ENCODE measurements at regions not wholly inside any gene's neighbourhood (a gene's known extent, or its start where the extent isn't known, plus 50 kb on each side); places are given as distances from the start of the nearest gene placed in this dataset.

DNA sequence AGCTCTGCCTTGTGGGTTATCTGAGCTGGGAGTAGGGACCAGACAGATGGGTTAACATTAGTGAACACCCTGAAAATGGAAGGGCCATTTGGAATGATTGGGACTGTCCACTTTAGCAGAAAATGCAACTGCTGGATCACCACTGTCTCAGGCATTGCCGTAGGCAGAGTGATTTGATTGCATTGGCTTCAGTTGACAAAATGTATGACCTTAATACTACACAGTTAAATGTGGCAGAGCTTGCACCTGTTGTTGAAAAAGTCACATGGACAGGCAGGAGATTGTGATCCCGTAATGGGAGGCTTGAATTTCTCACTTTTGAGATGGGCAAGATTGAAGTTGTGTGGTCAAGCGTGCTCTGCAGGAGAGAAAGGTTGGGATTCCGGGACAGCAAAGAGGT, 166.5 kb upstream of the PUDP start:
- TF ChIP-seq, protein P1, sequence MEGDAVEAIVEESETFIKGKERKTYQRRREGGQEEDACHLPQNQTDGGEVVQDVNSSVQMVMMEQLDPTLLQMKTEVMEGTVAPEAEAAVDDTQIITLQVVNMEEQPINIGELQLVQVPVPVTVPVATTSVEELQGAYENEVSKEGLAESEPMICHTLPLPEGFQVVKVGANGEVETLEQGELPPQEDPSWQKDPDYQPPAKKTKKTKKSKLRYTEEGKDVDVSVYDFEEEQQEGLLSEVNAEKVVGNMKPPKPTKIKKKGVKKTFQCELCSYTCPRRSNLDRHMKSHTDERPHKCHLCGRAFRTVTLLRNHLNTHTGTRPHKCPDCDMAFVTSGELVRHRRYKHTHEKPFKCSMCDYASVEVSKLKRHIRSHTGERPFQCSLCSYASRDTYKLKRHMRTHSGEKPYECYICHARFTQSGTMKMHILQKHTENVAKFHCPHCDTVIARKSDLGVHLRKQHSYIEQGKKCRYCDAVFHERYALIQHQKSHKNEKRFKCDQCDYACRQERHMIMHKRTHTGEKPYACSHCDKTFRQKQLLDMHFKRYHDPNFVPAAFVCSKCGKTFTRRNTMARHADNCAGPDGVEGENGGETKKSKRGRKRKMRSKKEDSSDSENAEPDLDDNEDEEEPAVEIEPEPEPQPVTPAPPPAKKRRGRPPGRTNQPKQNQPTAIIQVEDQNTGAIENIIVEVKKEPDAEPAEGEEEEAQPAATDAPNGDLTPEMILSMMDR (IDR thresholded peaks at IDR 0.05; ENCODE audit: extremely low read depth, missing control alignments): no peak
- DNase-seq (ENCODE audit: low spot score): no peak

DNA sequence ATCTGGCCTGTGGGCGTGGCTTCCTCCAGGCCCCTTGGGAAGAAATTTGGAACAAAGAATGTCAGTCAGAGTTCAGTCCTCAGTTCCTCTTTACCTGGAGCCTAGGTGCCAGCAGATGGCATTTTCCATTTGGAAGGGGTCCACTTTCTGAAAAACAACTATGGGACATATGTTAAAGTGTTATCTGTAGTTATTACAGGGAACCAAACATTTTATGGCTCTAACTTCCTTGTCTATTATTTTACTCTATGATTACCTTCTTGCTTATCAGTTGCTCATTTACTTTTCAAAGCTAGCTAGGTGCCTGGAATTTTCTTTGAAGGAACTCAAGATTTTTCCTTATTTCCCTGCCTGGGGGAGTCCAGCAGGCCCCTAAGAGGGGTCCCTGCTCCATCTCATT, 159.8 kb upstream of the PUDP start:
- TF ChIP-seq, protein P1 (IDR thresholded peaks at IDR 0.05; ENCODE audit: extremely low read depth, missing control alignments): no peak
- DNase-seq (ENCODE audit: low spot score): no peak

- TF ChIP-seq, protein P1 (IDR thresholded peaks at IDR 0.05; ENCODE audit: extremely low read depth, missing control alignments): no peak
- no peak for DNase-seq (ENCODE audit: low spot score)
Measured at GRCh38 chrX:7294483-7294882, 146.5 kb upstream of the PUDP start.

GRCh38 chrX:7286168-7286837, 138.3 kb upstream of the PUDP start:
- TF ChIP-seq, protein P1 (IDR thresholded peaks at IDR 0.05; ENCODE audit: extremely low read depth, missing control alignments): no peak

GRCh38 chrX:7285765-7286164, 137.8 kb upstream of the PUDP start:
- DNase-seq (ENCODE audit: low spot score): no peak
- TF ChIP-seq, protein P1 (IDR thresholded peaks at IDR 0.05; ENCODE audit: extremely low read depth, missing control alignments): no peak

More at GRCh38 chrX:7286168-7286837, 138.3 kb upstream of the PUDP start:
- no peak for DNase-seq (ENCODE audit: low spot score)

DNA sequence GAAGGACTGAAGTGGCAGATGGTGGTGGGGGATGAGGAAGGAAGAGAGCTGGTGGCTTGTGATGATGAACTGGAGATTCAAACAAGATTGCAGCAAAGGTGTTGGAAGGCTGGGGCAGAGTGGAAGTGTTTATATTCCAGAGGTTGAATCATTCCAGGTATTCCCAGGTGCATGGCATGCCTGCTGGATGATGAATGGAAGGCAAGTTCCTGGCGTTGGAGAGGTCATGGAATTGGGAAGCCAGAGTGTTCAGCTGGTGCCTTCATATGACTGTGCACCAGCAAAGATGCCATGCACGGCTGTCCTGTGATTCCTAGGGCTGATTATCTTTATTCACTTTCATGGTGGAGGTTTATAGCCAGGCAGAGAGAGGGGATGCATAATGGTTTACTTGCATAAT, 135.8 kb upstream of the PUDP start:
- TF ChIP-seq, protein P1 (IDR thresholded peaks at IDR 0.05; ENCODE audit: extremely low read depth, missing control alignments): no peak
- no peak for DNase-seq (ENCODE audit: low spot score)

DNA sequence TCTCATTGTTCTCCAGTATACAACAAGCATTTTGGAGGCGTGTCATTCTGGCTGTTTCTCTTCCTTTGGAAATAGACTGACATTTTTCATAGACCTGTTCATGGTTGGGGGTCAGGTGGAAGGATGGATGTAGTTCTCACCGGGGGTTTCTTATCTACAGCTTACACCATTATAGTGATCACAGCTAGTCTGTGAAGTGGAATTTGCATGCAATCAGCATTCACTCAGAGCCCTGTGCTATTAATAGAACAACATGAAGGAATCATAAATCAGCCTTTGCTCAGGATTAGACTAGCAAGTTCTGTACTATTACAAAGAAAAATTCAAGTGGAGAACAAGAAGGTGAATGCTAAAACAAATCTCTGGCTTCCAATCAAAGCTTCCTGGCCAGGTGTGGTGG, 132.6 kb upstream of the PUDP start:
- no peak for DNase-seq (ENCODE audit: low spot score)
- TF ChIP-seq, protein P1 (IDR thresholded peaks at IDR 0.05; ENCODE audit: extremely low read depth, missing control alignments): no peak
